Small intestine (tissue), 7 donors: ENCODE measurements at regions not wholly inside any gene's neighbourhood (a gene's known extent, or its start where the extent isn't known, plus 50 kb on each side); places are given as distances from the start of the nearest gene placed in this dataset.

Source experiments
- DNase-seq, 2 donors: peaks; one replicate each; pipeline versions ENCODE4 v3.0.0 to v3.0.0-alpha.2; 2013
- FAIRE-seq: peaks from 2 replicates; lab custom pipeline; 2012; peaks lifted over from hg19 to GRCh38; lab: Jason Lieb, UNC
- H3K27ac ChIP-seq, 3 donors: one replicate each; pipeline ENCODE4 v1.5.1; 2013; ENCODE audit warnings: low read length in 2 of 3, mild to moderate bottlenecking in 2 of 3, control low read depth in 1 of 3, inconsistent platforms in 1 of 3, low read depth in 1 of 3, moderate library complexity in 1 of 3
- H3K27me3 ChIP-seq, 3 donors: one replicate each; pipeline ENCODE4 v1.6.1; 2013; ENCODE audit warnings: low read length in 3 of 3, inconsistent platforms in 1 of 3; ENCODE audit not compliant: control insufficient read depth in 3 of 3, insufficient read depth in 3 of 3
- H3K36me3 ChIP-seq, 3 donors: one replicate each; pipeline ENCODE4 v1.6.1; 2013; ENCODE audit warnings: low read length in 3 of 3, inconsistent platforms in 1 of 3, low read depth in 1 of 3, mild to moderate bottlenecking in 1 of 3, moderate library complexity in 1 of 3; ENCODE audit not compliant: control insufficient read depth in 3 of 3, insufficient read depth in 2 of 3
- H3K4me1 ChIP-seq, 3 donors: one replicate each; pipeline ENCODE4 v1.6.1; 2013; ENCODE audit warnings: low read length in 2 of 3, inconsistent platforms in 1 of 3, low read depth in 1 of 3, mild to moderate bottlenecking in 1 of 3, moderate library complexity in 1 of 3; ENCODE audit not compliant: control insufficient read depth in 3 of 3, insufficient read depth in 2 of 3
- H3K4me3 ChIP-seq, 3 donors: one replicate each; pipeline ENCODE4 v1.5.1; 2013; ENCODE audit warnings: low read length in 3 of 3, control low read depth in 1 of 3, inconsistent platforms in 1 of 3, low read depth in 1 of 3, mild to moderate bottlenecking in 1 of 3, moderate library complexity in 1 of 3
- H3K9me3 ChIP-seq, 2 donors: one replicate each; pipeline ENCODE4 v1.6.1; 2013; ENCODE audit warnings: low read depth in 1 of 2, low read length in 1 of 2; ENCODE audit not compliant: control insufficient read depth in 2 of 2, insufficient read depth in 1 of 2
- WGBS, 3 donors: extraction: QIAGEN DNeasy Blood & Tissue Kit; methylation state at CpG; one replicate each; pipeline ENCODE4 v1.1.7; 2013; 5-methylcytosine and 5-hydroxymethylcytosine counted together
- donor health status: healthy with polysubstance abuse.
- donor health status: control.
- donor health status: control.
- donor health status: Bipolar disorder and iron deficiency.
- donor health status: healthy.

DNA sequence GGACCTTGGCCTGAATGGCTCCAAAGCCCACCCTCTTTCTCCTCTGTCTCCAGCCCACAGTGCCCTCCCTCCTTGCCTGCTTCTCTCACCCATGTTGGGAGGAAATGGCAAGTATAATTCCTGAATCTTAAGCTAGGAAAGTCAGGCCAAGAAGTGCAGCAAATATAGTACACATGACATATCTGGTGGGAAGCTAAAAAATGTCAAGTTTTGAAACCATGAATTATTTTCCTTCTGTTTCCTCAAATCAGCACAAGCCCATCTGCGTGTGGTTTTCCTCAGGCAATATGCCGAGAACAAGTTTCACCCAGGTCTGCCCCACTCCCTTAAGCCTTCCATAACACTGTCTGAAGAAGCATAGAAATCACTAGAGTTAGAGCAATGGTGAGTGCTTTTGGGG is 502.8 kb upstream of the CDH11 start:
- Histone ChIP-seq H3K27me3 (no peaks in the 10 kb centered on the region), H3K36me3 (no peaks in the 10 kb centered on the region), H3K4me3 (no peak overlapping the region), H3K4me1 (no peaks in the 10 kb centered on the region), H3K27ac (no peak overlapping the region), H3K9me3 (no peaks in the 10 kb centered on the region)
- DNase-seq, result no peak
- FAIRE-seq, result no peak
- WGBS, 3 donors, result 60 to 87% (median 62%) methylated on average over 2 of the region's 2 CpGs

DNA sequence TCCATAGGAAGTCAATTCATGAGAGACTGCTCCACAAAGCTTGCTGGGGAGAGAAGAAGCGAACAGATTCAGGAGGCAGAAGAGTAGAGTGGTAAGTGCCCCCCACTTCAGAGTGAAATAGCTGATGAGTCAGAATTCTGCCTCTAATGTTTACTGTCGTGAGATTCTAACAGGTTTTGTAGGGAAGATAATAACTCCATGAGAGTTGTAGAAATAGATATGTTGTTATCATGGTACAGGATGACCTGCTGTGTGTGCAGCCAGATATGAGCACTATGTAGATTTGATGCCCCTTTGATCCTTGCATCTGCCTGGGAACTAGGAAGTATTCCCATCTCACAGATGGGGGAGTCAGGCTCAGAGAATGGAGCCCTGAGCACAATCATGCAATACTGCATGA is 502.4 kb upstream of the CDH11 start:
- no peak for FAIRE-seq
- no peak overlapping the region for H3K4me3 ChIP-seq
- 54 to 77% (median 71%) methylated on average over 2 of the region's 2 CpGs for WGBS, 3 donors

GRCh38 chr16:65622871-65623270 is 501.0 kb upstream of the CDH11 start:
- Histone ChIP-seq H3K36me3 (no peaks in the 10 kb centered on the region), H3K4me1 (no peaks in the 10 kb centered on the region), H3K27me3 (no peaks in the 10 kb centered on the region), H3K4me3 (no peak overlapping the region), H3K27ac (no peak overlapping the region), H3K9me3 (no peaks in the 10 kb centered on the region)
- DNase-seq (no peak), FAIRE-seq (no peak)
- WGBS, 3 donors, result 78 to 89% (median 87%) methylated on average over 4 of the region's 4 CpGs

More for the DNA sequence above, 502.4 kb upstream of the CDH11 start:
- H3K27ac ChIP-seq, result no peak overlapping the region
- no peak for DNase-seq
- H3K9me3 ChIP-seq, result no peaks in the 10 kb centered on the region
- no peaks in the 10 kb centered on the region for H3K27me3 ChIP-seq
- no peaks in the 10 kb centered on the region for H3K4me1 ChIP-seq
- no peaks in the 10 kb centered on the region for H3K36me3 ChIP-seq

GRCh38 chr16:65622151-65622550 is 500.3 kb upstream of the CDH11 start:
- Histone ChIP-seq H3K36me3 (no peaks in the 10 kb centered on the region), H3K27me3 (no peaks in the 10 kb centered on the region), H3K4me1 (no peaks in the 10 kb centered on the region), H3K27ac (no peak overlapping the region), H3K4me3 (no peak overlapping the region), H3K9me3 (no peaks in the 10 kb centered on the region)
- DNase-seq, result no peak
- no peak for FAIRE-seq
- 85 to 86% (median 85%) methylated on average over 5 of the region's 5 CpGs for WGBS, 3 donors

- FAIRE-seq (no peak), DNase-seq (no peak)
- WGBS, 3 donors, result 62 to 84% (median 68%) methylated on average over 3 of the region's 3 CpGs
- Histone ChIP-seq H3K9me3 (no peaks in the 10 kb centered on the region), H3K4me1 (no peaks in the 10 kb centered on the region), H3K27me3 (no peaks in the 10 kb centered on the region), H3K36me3 (no peaks in the 10 kb centered on the region), H3K27ac (no peak overlapping the region), H3K4me3 (no peak overlapping the region)
Measured at GRCh38 chr16:65621640-65622039, 499.8 kb upstream of the CDH11 start.

GRCh38 chr16:65619606-65620005 is 497.7 kb upstream of the CDH11 start:
- WGBS, 3 donors, result 66 to 74% (median 66%) methylated on average over 3 of the region's 3 CpGs
- DNase-seq, result no peak
- no peak overlapping the region for H3K4me3 ChIP-seq
- H3K27me3 ChIP-seq, result no peaks in the 10 kb centered on the region
- no peaks in the 10 kb centered on the region for H3K9me3 ChIP-seq
- H3K27ac ChIP-seq, result no peak overlapping the region
- H3K4me1 ChIP-seq, result no peaks in the 10 kb centered on the region
- no peaks in the 10 kb centered on the region for H3K36me3 ChIP-seq
- no peak for FAIRE-seq

DNA sequence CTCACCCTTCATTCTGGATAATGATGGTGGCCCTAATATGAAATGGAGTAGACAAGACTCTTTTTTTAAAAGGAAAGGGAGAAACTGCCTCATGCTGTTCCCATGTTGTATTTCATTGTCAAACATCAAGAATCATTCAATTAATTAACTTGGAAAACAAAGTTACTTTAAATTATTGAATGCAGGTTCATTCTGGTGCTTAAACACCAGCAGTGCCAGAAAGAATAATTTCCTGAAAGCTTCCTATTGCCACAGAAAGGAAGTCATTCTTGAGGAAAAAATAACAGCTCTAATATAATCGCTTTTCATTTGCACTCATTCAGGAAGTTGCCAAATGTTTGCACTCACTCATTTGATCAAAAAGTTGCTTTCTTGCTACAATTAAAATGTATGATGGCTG is 497.1 kb upstream of the CDH11 start:
- FAIRE-seq (no peak), DNase-seq (no peak)
- H3K9me3 ChIP-seq, result no peaks in the 10 kb centered on the region
- 35 to 66% (median 58%) methylated on average over 1 of the region's 1 CpG for WGBS, 3 donors
- no peaks in the 10 kb centered on the region for H3K36me3 ChIP-seq
- no peaks in the 10 kb centered on the region for H3K27me3 ChIP-seq
- H3K27ac ChIP-seq, result no peak overlapping the region
- no peak overlapping the region for H3K4me3 ChIP-seq
- no peaks in the 10 kb centered on the region for H3K4me1 ChIP-seq

DNA sequence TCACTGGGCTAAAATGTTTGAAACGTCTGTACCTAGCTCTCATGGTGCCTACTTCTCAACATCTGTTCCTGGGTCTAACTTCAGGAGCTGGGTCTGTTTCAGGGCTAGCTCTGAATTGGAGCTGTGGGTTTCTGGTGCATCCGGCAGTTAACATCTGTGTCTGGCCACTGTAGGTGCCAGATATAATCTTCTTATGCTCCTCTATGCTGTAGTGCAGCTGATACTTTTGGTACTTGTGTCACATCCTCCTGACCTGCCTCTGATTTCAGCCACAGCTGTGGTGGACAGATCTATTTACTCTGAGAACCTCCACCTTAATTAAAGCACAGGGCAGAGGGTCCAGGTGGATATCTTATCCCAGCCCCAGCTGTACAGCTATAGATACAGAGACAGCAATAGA is 496.5 kb upstream of the CDH11 start:
- Histone ChIP-seq H3K4me1 (no peaks in the 10 kb centered on the region), H3K4me3 (no peak overlapping the region), H3K27me3 (no peaks in the 10 kb centered on the region), H3K27ac (no peak overlapping the region), H3K9me3 (no peaks in the 10 kb centered on the region), H3K36me3 (no peaks in the 10 kb centered on the region)
- FAIRE-seq (no peak), DNase-seq (no peak)
- WGBS, 3 donors, result 51 to 64% (median 54%) methylated on average over 2 of the region's 2 CpGs

DNA sequence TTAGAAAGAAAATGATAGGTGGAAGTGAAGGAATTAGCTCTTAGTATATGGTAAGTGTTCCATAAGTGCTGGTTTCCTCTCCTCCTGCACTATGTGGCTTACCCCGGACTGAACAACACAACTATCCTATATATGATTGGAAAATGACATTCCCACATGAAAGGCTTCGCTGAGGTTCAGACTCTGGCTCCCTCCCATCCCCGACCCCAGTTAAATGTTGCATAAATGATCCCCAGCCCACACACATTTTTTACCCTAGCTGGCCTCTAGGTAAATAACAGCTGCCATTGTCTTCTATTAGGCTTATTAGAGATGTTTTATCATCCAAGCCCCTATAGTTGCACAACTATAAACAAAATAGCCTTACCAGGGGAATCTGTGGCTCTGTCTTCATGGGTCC is 495.6 kb upstream of the CDH11 start:
- H3K9me3 ChIP-seq, result no peaks in the 10 kb centered on the region
- no peaks in the 10 kb centered on the region for H3K4me1 ChIP-seq
- WGBS, 3 donors, result 37 to 66% (median 64%) methylated on average over 3 of the region's 3 CpGs
- DNase-seq (no peak), FAIRE-seq (no peak)
- no peaks in the 10 kb centered on the region for H3K27me3 ChIP-seq
- no peaks in the 10 kb centered on the region for H3K36me3 ChIP-seq
- no peak overlapping the region for H3K4me3 ChIP-seq
- no peak overlapping the region for H3K27ac ChIP-seq
